GM12878 (cell line): ENCODE measurements at regions not wholly inside any gene's neighbourhood (a gene's known extent, or its start where the extent isn't known, plus 50 kb on each side); places are given as distances from the start of the nearest gene placed in this dataset.

ENCODE experiments used
- ATF7 ChIP-seq: fragments of 450-650 bp; IDR thresholded peaks from 2 replicates; pipeline ENCODE4 v1.6.1; 2016; ENCODE audit warnings: low read depth, mild to moderate bottlenecking
- BCL11A ChIP-seq: IDR thresholded peaks from 2 replicates; pipeline ENCODE4 v1.6.1; 2011; ENCODE audit warnings: low read depth, low read length
- FOXK2 ChIP-seq: fragments of 450-650 bp; IDR thresholded peaks from 2 replicates; pipeline ENCODE4 v1.6.1; 2017; ENCODE audit warnings: mild to moderate bottlenecking, moderate library complexity
- SMAD1 ChIP-seq: fragments of 450-650 bp; IDR thresholded peaks from 2 replicates; pipeline ENCODE4 v1.6.1; 2018; ENCODE audit warnings: mild to moderate bottlenecking, low read depth; ENCODE audit not compliant: partially characterized antibody
- ZNF384 ChIP-seq: IDR thresholded peaks from 2 replicates; pipeline ENCODE4 v1.6.1; 2012; ENCODE audit warnings: low read depth, mild to moderate bottlenecking, low read length, improper control_type of control experiment, borderline replicate concordance
- TF ChIP-seq, protein P1 (sequence below): fragments of 450-650 bp; IDR thresholded peaks from 2 replicates; pipeline ENCODE4 v1.6.1; 2017; ENCODE audit warnings: antibody characterized with exemption, mild to moderate bottlenecking, moderate library complexity
- TF ChIP-seq, protein P2 (sequence below): fragments of 450-650 bp; IDR thresholded peaks from 2 replicates; pipeline ENCODE4 v1.6.1; 2014; ENCODE audit warnings: mild to moderate bottlenecking
- TF ChIP-seq, protein P3 (sequence below): fragments of 450-650 bp; IDR thresholded peaks from 2 replicates; pipeline ENCODE4 v1.6.1; 2017; ENCODE audit warnings: mild to moderate bottlenecking

DNA sequence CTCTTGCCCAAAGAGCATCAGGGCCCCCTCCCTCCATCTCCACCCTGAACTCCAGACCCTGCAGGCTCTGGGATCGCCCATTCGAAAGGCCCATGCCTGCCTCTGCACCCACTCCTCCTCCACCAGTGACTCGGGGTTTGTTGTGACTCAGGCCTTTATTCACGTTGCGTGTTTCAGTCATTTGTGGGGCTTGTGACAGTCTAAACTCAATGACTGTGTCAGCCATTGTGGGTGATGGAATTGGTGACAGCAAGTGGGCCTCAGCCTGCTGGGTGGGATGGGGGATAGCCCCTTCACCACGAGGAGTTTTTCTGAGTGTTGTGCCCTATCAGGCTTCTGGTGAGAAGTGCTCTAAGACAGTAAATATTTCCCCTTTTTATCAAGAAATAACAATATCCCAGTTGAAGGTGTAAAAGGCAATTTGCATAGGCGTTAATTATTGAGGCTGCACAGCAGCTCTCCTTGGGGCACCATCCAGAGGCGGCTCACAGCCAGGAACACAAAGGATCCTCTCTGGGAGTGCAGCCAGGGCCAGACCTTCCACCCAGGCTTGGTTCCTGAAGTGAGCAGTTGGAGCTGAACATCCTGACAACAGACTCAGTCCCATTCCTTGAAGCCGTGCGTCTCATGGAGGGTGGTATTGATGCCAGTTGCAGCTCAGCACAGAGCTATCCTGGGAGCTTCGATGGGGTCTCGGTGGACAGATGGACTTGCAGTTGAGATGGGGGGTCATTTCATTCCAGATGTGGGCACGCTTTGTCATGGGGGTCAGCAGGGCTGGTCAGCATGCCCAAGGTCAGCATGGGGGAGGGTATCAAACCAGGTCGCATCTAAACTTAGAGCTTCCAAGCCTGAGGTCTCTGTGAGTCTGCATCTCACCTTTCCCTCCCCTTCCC lies 135.6 kb upstream of the CACNA1E start (continued):
- TF ChIP-seq FOXK2 (no peak), BCL11A (no peak), SMAD1 (no peak), ATF7 (no peak), ZNF384 (no peak)
- TF ChIP-seq, protein P1, sequence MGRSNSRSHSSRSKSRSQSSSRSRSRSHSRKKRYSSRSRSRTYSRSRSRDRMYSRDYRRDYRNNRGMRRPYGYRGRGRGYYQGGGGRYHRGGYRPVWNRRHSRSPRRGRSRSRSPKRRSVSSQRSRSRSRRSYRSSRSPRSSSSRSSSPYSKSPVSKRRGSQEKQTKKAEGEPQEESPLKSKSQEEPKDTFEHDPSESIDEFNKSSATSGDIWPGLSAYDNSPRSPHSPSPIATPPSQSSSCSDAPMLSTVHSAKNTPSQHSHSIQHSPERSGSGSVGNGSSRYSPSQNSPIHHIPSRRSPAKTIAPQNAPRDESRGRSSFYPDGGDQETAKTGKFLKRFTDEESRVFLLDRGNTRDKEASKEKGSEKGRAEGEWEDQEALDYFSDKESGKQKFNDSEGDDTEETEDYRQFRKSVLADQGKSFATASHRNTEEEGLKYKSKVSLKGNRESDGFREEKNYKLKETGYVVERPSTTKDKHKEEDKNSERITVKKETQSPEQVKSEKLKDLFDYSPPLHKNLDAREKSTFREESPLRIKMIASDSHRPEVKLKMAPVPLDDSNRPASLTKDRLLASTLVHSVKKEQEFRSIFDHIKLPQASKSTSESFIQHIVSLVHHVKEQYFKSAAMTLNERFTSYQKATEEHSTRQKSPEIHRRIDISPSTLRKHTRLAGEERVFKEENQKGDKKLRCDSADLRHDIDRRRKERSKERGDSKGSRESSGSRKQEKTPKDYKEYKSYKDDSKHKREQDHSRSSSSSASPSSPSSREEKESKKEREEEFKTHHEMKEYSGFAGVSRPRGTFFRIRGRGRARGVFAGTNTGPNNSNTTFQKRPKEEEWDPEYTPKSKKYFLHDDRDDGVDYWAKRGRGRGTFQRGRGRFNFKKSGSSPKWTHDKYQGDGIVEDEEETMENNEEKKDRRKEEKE, result no peak
- TF ChIP-seq, protein P2, sequence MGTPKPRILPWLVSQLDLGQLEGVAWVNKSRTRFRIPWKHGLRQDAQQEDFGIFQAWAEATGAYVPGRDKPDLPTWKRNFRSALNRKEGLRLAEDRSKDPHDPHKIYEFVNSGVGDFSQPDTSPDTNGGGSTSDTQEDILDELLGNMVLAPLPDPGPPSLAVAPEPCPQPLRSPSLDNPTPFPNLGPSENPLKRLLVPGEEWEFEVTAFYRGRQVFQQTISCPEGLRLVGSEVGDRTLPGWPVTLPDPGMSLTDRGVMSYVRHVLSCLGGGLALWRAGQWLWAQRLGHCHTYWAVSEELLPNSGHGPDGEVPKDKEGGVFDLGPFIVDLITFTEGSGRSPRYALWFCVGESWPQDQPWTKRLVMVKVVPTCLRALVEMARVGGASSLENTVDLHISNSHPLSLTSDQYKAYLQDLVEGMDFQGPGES, result no peak
- TF ChIP-seq, protein P3, sequence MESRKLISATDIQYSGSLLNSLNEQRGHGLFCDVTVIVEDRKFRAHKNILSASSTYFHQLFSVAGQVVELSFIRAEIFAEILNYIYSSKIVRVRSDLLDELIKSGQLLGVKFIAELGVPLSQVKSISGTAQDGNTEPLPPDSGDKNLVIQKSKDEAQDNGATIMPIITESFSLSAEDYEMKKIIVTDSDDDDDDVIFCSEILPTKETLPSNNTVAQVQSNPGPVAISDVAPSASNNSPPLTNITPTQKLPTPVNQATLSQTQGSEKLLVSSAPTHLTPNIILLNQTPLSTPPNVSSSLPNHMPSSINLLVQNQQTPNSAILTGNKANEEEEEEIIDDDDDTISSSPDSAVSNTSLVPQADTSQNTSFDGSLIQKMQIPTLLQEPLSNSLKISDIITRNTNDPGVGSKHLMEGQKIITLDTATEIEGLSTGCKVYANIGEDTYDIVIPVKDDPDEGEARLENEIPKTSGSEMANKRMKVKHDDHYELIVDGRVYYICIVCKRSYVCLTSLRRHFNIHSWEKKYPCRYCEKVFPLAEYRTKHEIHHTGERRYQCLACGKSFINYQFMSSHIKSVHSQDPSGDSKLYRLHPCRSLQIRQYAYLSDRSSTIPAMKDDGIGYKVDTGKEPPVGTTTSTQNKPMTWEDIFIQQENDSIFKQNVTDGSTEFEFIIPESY, result no peak
